ENCODE measurements at regions not wholly inside any gene's neighbourhood (a gene's known extent, or its start where the extent isn't known, plus 50 kb on each side); places are given as distances from the start of the nearest gene placed in this dataset.

- TF ChIP-seq ZZZ3 (IDR thresholded peaks at IDR 0.05; ENCODE audit: control insufficient read depth, insufficient read length, low read depth) (no peak), POLR2A (IDR thresholded peaks at IDR 0.05; ENCODE audit: low read depth, low read length) (no peak), CTCF (IDR thresholded peaks at IDR 0.05 in 2 of 3, conservative IDR thresholded peaks at IDR 0.05 in 1 of 3; ENCODE audit: control insufficient read depth in 2 of 3, extremely low read depth in 1 of 3, insufficient read depth in 1 of 3, low read depth in 3 of 3, low read length in 3 of 3) (no peak), NRF1 (conservative IDR thresholded peaks at IDR 0.05; ENCODE audit: low read depth, low read length) (no peak), ASH2L (IDR thresholded peaks at IDR 0.05; ENCODE audit: borderline replicate concordance, low read depth) (no peak), CEBPB (IDR thresholded peaks at IDR 0.05; ENCODE audit: borderline replicate concordance in 1 of 2, low read depth in 2 of 2, low read length in 2 of 2) (no peak)
These were observed 108.6 kb upstream of the VGLL2 start for GRCh38 chr6:117156741-117157140.
